DMS153 (cell line): ENCODE measurements at regions not wholly inside any gene's neighbourhood (a gene's known extent, or its start where the extent isn't known, plus 50 kb on each side); places are given as distances from the start of the nearest gene placed in this dataset.

Source experiments
- DNase-seq: peaks from one replicate; lab custom pipeline; 2025; lab: John Stamatoyannopoulos, UW

- DNase-seq: no peak
Measured at GRCh38 chr12:111222027-111222414, 146.9 kb downstream of the PHETA1 start.

- DNase-seq: no peak
Measured at GRCh38 chr12:111221062-111222026, 147.6 kb downstream of the PHETA1 start.

DNA sequence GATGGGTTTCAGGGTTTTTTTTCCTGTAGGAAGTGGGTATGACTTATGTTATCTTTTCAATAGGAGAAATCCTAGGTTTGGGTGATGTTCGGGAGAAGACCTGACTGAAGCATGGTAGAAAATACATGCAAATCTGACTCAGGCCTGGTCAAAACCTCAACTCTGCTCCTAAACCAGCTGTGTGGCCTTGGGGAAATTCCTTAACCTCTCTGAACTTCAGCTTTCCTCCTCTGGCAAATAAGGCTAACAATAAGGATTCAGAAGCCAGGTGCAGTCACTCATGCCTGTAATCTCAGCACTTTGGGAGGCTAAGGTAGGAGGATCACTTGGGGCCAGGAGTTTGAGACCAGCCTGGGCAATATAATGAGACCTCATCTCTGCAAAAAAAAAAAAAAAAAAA, 148.5 kb downstream of the PHETA1 start:
- DNase-seq: no peak

DNA sequence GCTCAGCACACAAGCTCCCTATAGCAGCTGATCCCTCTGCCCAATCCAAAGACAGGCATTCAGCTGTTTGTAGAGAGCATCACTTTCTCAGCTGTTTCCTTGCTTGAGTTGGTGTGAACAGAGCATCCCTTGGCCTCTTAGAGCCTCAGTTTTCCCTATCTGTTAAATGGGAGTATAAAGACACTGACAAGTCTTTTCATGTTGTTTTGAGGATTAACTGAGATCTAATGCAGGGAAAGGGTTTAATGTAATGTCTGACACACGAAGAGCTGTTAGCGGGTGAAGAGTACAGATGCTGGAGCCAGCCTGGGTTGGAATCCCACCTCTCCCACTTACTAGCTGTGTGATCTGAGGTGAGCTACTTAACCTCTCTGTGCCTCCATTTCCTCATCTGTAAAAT, 149.5 kb downstream of the PHETA1 start:
- no peak for DNase-seq

DNA sequence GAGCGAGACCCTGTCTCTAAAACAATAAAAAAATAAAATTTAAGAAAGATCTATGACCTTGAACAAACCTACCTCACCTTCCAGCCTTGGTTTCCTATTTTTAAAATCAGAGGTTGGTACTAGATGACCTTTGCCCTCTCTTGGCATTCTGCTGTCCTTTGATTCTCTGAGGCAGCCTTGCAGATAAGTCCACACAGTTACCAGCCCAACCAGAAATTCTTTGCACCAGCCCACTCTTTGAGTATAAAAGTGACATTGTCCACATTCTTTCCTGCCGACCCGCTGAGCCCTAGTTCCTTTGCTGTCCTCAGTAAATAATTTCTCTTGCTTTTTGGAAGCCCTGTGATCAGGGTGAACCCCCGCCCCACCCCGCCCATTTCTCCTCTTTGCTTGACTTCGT, 150.4 kb downstream of the PHETA1 start:
- DNase-seq: no peak

- DNase-seq: no peak
Measured at GRCh38 chr12:111216387-111217159, 152.3 kb downstream of the PHETA1 start.

- DNase-seq: no peak
Measured at GRCh38 chr12:111215881-111216280, 153.0 kb downstream of the PHETA1 start.

- no peak for DNase-seq
Measured at GRCh38 chr12:111214401-111214800, 154.5 kb downstream of the PHETA1 start.

DNA sequence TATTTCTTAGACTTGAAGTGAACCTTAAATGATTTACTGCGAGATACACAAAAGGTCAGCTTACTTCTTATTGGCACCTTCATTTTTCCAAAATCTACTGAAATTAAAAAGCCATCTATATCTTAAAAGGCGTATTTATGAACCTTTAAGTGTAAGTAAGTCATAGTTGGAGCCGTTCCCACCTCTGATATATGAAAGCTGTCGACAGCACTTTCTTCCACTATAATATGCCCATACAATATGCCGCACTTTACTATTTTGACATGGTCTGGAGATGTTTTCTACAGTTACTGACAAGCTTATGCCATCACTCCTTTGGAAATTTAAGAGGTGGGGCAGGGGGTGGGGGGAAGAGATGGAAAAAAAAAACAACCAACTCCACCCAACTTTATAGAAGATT, 155.3 kb downstream of the PHETA1 start:
- no peak for DNase-seq

DNA sequence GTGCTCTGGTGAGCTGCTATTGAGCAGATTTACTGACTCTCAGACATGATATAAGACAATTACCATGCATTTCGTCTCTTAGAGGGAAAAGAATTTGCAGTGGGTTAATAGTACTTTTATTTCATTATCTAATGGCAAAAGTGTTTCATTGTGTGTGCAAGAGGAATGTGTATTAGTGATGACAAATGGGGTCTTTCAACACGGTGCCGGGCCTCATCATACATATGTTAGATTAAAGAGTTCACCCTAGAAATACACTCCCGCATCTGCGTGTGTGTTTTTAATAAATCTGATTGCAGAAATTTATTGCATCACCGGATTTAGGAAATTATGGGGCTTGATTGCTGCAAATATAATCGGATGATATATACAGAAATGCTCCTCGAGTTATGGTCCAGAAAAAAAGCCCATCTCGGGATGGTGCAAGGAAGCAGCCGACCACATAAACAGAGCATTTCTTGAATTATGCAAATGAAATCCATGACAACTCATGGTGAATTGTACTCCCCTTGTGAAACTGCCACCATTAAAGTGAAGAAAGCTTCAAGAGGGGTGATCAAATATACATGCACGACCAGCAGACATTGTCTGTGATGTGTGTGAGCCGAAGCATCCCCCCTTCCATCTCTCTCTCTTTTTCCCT, 156.0 kb downstream of the PHETA1 start:
- no peak for DNase-seq

GRCh38 chr12:111211910-111212757, 156.8 kb downstream of the PHETA1 start:
- no peak for DNase-seq

DNA sequence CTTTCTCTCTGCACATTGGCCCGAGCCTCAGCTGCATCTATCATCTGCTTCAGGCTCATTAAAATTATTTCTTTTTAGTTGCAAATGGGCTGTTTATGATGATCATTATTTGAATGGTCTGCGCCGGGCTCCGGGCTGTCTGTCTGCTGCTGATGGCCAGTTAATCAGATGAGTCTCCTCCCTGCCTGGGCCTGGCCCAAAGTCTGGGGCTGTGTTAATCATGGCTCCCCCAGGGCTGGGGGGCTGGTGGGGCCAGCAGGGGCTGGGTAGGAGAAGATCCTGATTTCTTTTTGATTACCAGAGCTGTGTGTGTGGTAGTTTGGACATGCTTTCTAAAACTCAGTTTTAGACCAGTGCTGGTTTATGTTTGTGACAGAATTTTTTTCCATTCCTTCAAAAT, 159.1 kb downstream of the PHETA1 start:
- DNase-seq: no peak

DNA sequence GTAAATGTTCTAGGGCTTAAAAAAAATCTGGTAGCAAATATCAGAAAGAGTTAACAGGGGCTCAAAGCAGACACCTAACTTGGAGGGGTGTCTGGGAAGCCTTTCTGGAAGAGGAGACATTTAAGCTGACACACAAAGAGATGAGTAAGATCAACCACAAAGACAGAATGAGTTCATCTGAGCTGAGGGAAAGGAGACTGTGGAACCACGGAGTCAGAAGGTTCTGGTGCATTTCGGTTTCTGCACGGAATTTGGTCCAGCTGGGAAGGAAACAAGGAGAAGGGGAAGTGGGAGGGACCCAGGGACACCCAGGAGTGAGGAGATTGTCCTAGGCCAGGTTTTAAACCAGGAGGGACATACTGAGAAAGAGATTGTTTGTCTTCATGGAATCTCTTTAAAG, 161.1 kb downstream of the PHETA1 start:
- DNase-seq: no peak

DNA sequence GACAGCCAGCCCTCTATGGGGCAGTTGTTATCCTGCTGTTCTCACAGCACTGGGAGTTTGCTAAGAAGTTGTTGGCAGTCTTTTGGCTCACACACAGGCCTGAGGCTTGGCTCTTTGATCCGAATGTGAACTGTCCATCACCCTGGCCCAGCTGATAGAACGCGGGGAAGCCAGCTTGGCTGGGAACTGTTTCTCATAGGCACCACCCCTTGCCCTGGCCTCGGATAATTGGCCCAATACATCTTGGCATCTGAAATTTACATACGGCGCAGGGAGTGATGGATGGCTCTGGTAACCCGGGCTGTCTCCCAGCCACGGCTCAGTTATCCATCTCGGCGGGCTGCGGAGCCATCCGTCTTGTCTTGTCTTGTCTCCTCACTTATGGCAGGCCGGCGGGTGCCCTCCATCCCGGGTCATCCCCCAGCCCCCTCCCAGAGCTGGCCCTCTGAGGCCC, 164.1 kb downstream of the PHETA1 start:
- no peak for DNase-seq

DNA sequence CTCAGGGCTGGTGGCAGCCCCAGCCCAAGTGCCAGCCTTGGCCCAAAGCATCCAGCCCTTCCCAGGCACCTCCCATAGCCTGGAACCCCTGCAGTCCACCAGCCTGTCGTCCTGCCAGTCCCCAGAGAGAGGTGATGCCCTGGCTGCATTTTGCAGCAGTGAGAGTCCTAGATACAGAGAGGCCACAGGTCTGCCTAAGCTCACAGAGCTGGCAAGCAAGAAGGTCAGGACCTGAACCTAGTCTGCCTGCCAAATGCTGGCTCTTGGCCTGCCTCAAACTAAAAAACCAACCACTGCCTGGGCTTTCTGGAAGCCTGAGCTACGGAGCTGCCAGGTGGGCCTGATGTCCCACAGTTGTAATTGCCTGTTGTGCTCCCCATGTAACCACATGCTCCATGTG, 164.9 kb downstream of the PHETA1 start:
- DNase-seq: no peak

DNA sequence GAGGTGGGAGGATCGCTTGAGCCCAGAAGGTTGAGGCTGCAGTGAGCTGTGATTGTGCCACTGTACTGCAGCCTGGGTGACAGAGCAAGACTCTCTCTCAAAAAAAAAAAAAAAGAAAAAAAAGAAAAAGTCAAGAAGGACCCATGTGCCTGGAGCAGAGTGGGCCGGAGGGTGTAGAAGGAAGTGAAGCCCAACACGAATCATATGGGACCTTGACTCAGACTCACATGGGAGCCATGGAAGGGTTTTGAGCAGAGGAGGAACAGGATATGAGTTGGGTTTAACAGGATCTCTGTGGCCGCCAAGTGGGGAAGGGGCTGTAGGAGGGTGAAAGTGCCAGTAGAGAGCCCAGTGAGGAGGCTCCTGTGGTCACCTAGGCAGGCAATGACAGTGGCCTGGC, 165.4 kb downstream of the PHETA1 start:
- no peak for DNase-seq

DNA sequence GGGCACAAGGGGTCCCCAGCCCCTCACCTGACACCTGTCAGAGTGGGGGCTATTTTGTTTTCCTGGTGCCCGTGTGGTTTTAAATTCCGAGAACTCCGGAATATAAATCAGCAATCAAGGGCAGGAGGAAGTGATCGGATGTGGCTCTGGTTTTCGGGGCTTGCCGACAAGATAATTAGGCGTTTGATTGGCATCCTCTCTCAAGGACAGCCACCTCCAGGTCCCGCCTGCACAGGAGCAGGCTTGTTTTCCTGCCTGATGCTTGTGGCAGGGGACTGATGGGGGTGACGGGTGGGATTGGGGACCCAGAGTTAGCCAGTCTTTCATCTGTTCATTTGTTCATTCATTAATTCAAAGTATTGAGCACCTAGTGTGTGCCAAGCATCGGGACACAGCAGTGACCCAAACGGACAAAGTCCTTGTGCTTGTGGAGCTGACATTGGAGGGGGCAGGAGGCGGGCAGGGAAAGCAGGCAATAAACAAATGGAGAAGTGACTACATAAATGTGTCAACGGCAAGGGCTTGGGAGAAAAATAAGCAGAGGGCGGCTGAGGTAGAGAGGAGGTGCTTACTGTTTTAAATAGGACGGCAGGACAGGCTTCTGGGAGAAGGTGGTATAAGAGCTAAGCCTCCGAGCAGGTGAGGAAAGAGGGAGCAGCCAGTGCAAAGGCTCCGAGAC, 166.5 kb downstream of the PHETA1 start:
- no peak for DNase-seq

DNA sequence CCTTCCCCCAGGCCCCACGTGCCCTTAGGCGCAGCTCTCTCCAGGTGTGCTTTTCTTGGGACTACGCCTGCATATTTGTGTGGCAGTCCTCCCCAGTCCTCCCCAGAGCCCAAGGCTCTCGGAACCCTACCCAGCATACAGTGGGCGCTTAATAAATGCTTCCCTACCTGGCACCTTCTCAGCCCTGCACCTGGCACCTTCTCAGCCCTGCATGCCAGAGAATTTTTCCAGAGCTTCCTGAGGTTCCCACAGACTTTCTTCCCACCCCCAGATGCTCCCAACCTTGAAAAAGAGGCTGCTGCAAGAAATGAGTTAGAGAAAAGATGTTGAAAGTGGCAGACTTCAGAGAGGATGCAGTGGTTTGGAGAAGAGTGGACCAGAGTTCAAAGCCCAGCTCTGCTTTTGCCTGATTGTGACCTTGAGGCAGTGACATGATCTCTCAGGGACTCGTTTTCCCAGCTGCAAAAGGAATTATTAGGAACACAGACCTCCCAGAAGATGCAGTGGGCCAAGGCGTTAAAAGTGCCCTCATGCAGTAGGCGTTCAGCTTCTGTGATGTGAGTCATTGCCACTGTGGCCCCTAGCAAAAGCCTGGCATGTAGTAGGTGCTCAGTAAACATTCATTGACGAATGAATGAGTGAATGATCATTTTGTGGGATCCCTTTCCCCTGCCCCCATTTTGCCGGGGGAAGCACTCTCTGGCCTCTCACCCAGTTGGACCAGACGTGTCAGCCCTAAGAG, 167.2 kb downstream of the PHETA1 start:
- DNase-seq: no peak

DNA sequence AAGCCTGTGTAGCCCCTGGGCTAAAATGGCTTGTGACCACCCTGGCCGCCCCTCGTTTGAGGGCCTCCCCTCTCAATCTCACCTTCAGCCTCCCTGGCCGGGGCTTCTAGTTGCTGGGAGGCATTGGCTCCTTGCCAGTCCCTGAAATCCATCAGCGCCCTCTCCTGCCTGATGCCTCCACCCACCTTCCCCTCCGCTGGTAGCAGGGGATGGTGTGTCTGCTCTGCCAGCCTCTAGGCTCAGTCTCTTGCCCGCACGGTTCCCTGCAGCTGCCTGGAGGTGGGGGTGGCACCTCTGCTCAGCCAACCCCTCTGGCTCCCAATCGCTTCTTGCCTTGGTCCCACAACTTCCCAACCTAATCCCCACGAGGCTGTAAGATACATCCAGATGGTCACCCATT, 167.9 kb downstream of the PHETA1 start:
- DNase-seq: no peak

DNA sequence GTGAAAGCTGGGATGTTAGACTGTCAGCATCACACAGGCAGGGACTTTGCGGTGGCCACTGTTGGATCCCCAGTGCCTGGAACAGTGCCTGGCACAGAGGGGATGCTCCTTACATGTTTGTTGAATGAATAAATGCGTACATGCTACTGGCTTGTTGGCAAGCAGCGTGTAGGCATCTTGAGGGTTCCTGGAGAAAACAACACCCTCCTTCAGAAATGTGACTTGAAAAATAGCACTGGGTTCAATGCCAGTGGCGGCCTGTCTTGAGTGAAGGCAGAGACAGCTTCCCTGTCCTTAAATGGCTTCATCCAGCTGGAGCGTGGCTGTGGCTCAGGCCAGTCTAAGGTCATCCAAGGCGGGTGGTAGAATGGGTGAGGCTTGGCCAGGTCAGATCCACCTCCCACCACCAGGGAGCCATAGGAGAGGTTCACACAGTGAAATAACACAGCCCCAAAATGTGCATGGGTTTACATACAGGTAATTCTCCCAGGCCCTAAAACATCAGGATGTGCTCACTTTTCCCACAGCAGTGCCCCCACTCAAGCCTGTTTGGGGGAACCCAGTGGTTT, 171.4 kb downstream of the PHETA1 start:
- DNase-seq: no peak
